ENCODE measurements at regions not wholly inside any gene's neighbourhood (a gene's known extent, or its start where the extent isn't known, plus 50 kb on each side); places are given as distances from the start of the nearest gene placed in this dataset.

GRCh38 chr2:49240608-49241007 is 86.3 kb upstream of the FSHR start:
- no peak for DNase-seq (ENCODE audit: low spot score)
- intact Hi-C loops (cut with DNase I), result no loop called here

DNA sequence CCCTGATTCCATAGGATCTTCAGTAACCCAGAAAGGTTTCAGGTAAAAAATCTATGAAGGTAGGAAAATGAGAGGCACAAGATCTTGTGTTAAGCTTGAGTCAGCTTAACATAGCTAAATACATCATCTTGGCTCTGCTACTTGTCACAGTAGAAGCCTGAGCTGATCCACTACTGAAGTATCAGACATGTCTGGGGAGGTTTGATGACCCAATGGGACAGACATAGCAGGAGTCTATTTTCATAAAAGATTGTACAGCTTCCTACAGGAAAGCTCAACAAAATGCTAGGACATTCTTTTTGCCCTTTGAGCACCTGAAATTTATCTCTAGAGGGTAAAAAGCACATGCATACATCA is 84.3 kb upstream of the FSHR start:
- DNase-seq (ENCODE audit: low spot score), result no peak
- intact Hi-C loops (cut with DNase I), result no loop called here

- DNase-seq (ENCODE audit: low spot score), result no peak
- intact Hi-C loops (cut with DNase I), result no loop called here
Measured at GRCh38 chr2:49237867-49238603, 83.7 kb upstream of the FSHR start.

GRCh38 chr2:49236316-49236715 is 82.0 kb upstream of the FSHR start:
- no peak for DNase-seq (ENCODE audit: low spot score)
- intact Hi-C loops (cut with DNase I), result no loop called here

- intact Hi-C loops (cut with DNase I), result no loop called here
- no peak for DNase-seq (ENCODE audit: low spot score)
Measured at GRCh38 chr2:49226360-49226759, 72.0 kb upstream of the FSHR start.

GRCh38 chr2:49225126-49225525 is 70.8 kb upstream of the FSHR start:
- intact Hi-C loops (cut with DNase I), result no loop called here
- DNase-seq (ENCODE audit: low spot score), result no peak

- intact Hi-C loops (cut with DNase I), result no loop called here
- no peak for DNase-seq (ENCODE audit: low spot score)
Measured at GRCh38 chr2:49224426-49225010, 70.2 kb upstream of the FSHR start.

DNA sequence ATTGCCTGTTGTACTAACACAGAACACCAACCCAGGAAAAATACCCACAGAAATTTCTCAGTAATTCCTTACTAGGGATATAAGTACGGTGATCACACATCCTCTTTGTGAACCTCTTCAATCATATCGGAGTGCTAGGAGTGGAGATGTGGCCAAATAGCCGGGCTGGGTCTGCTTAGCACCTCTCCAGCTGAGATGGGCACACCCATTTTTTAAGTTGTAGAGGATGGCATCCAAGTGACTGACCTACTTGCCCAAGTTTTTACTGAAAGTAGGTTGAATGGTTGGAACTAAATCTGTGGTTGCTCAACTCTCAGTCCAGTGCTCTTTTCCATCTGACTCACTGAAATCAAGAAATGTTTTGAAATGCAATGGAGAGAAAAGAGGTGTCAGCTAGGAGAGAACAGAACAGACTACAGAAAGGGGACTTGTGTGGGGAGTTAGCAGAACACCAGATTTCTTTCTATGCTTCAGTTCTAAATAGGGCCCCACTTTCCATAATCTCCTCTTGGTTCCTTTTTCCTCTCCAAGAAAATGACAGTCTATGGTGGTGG is 68.7 kb upstream of the FSHR start:
- intact Hi-C loops (cut with DNase I), result no loop called here
- DNase-seq (ENCODE audit: low spot score), result no peak

DNA sequence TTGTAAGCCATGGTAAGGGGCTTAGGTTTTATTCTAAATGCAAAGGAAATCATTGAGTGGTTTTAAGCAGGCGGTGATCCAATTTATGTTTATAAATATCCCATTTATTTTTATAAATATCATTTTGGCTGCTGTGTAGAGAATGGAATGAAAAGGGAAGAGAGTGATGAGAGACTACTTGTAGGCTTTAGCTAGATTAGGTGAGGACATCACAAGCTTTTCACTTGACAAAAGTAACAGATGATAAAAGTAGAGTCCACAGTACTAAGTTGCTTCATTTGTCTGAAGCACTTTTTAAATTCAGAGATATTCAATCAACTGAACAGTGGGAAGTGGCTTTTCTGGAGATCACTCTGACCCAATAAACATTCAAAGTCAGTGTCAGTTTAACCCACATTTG is 65.4 kb upstream of the FSHR start:
- intact Hi-C loops (cut with DNase I), result no loop called here
- no peak for DNase-seq (ENCODE audit: low spot score)

DNA sequence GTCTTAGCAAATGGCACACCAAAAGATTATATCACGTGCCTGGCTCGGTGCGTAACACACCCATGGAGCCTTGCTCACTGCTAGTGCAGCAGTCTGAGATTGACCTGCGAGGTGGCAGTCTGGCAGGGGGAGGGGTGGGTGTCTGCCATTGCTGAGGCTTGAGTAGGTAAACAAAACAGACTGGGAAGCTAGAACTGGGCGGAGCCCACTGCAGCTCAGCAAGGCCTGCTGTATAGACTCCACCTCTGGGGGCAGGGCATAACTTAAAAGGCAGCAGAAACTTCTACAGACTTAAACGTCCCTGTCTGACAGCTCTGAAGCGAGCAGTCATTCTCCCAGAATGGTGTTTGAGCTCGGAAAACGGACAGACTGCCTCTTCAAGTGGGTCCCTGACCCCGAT is 55.9 kb upstream of the FSHR start:
- no peak for DNase-seq (ENCODE audit: low spot score)
- intact Hi-C loops (cut with DNase I), result no loop called here

GRCh38 chr2:49207204-49207603 is 52.9 kb upstream of the FSHR start:
- DNase-seq (ENCODE audit: low spot score), result no peak
- intact Hi-C loops (cut with DNase I), result no loop called here

Measured in posterior vena cava (tissue), 2 donors.